ENCODE measurements at regions not wholly inside any gene's neighbourhood (a gene's known extent, or its start where the extent isn't known, plus 50 kb on each side); places are given as distances from the start of the nearest gene placed in this dataset.

DNA sequence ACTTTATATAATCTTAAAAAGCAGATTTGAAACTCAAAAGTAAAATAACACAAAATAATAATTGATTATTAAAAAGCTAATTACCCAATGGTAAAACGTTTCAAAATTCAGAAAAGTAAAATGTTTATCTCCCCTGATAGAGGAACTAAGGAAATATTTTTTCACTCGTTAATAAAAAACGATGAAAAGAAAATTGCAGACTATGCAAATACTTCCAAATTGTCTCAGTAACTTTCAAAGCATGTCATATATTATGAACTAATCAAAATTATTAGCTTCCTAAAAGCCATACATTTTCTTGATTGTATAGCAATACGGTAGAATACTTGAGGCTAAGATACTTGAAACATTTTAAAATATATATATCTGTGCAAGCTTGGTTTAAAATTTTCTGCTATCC is 366.3 kb downstream of the TLL1 start:
- TF ChIP-seq EWSR1 (IDR thresholded peaks at IDR 0.05; ENCODE audit: borderline replicate concordance, low read depth, partially characterized antibody) (no peak), CTBP1 (IDR thresholded peaks at IDR 0.05; ENCODE audit: borderline replicate concordance) (no peak), CTCF (IDR thresholded peaks at IDR 0.05 in 2 of 3, conservative IDR thresholded peaks at IDR 0.05 in 1 of 3; ENCODE audit: insufficient read depth in 2 of 3, low read depth in 1 of 3, low read length in 3 of 3) (no peak), POLR2A (conservative IDR thresholded peaks at IDR 0.05) (no peak), RFX5 (IDR thresholded peaks at IDR 0.05; ENCODE audit: low read depth, low read length) (no peak), HNRNPK (IDR thresholded peaks at IDR 0.05; ENCODE audit: low read depth, low read length, poor library complexity, severe bottlenecking) (no peak), MXI1 (IDR thresholded peaks at IDR 0.05; ENCODE audit: low read depth, low read length) (no peak), DPF2 (IDR thresholded peaks at IDR 0.05) (no peak), KLF16 (IDR thresholded peaks at IDR 0.05) (no peak), TFAM (CRISPR knock-in tag; conservative IDR thresholded peaks at IDR 0.05) (no peak), MECOM (CRISPR knock-in tag; IDR thresholded peaks at IDR 0.05) (no peak)
